ENCODE measurements at regions not wholly inside any gene's neighbourhood (a gene's known extent, or its start where the extent isn't known, plus 50 kb on each side); places are given as distances from the start of the nearest gene placed in this dataset.
A peak's percentile ranks its signal among the peaks of the same experiment; 100 is the strongest.
"Not testable (repeated sequence)": the region's sequence is repeated elsewhere in the genome, so short reads cannot be mapped to it uniquely, and the experiment has no call there.

GRCh38 chr15:23850666-23851065 lies 163.6 kb upstream of the NDN start:
- no peak for DNase-seq (ENCODE audit: low spot score)

DNA sequence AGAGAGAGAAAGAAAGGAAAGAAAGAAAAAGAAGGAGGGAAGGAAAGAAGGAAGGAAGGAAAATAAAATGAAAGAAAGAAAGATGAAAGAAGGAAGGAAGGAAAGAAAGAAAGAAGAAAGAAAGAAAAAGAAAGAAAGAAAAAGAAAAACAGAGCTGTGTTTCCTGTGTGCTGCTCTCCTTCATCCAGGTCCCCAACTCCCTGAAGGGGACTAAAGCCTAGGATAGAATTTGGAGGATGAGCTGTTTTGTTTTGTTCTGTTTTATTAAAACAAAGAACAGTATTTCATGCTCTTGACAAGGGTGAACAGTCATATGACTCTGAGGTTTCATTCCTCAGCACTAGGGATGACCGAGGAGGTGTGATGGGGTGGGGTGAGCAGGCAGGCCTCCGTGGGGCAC lies 164.8 kb upstream of the NDN start:
- no peak for DNase-seq (ENCODE audit: low spot score)

- DNase-seq (ENCODE audit: low spot score), result no peak
Observed at GRCh38 chr15:23853286-23853685, 166.2 kb upstream of the NDN start.

GRCh38 chr15:23854203-23854911 lies 167.3 kb upstream of the NDN start:
- no peak for DNase-seq (ENCODE audit: low spot score)

DNA sequence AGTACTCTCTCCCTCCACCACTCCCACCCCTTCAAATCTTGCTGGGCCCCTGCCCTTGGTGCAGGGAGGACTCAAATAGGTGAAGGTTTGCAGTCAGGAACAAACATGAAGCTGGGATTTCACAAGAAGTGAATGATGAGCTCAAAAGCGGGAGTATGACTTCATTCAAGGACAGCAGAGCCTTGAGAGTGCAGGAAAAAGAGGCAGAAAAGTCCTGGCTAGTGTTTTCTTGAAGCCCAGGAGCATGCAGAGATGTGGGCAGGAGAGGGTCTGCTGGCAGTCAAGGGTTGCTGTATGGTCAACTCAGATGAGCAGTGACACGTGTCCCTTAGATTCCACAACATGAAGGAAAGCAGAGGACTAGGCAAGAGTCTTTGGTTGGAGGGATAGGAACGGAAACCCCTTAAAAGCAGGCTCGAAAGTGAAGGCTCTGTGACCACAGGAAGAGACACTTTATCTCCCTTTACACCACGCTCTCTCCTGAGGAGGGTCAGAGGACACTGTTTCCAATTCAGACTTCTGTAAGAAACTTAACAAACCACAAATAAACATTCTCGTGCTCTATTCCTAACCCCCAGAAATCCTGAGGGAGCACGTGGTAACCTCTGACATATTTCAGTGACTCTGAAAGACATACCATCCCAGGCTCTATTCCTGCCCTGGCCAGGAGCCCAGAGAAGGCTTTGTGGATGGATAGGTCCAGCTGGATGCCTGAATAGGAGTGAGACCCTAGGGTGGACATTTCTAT lies 168.0 kb upstream of the NDN start:
- DNase-seq (ENCODE audit: low spot score), result no peak

DNA sequence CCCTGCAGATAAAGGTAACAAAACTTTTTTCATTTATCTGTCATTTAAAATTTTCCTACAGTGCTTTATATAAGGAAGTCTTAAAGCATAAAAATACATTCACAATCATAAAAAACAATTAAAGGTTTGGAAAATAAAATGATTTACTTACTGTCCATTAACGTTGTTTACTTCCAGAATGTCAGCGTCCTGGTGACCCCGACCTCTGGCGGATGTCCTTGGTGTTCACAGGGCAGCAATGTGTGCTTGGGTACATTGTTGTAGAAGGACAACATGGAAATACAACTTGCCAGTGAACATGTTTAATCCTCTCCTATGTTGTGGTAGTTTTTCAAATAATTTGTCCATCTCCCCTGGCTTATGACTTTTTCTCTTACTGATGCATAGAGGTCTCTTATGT lies 168.8 kb upstream of the NDN start:
- no peak for DNase-seq (ENCODE audit: low spot score)

- no peak for DNase-seq (ENCODE audit: low spot score)
Observed at GRCh38 chr15:23857028-23857641, 170.0 kb upstream of the NDN start.

DNA sequence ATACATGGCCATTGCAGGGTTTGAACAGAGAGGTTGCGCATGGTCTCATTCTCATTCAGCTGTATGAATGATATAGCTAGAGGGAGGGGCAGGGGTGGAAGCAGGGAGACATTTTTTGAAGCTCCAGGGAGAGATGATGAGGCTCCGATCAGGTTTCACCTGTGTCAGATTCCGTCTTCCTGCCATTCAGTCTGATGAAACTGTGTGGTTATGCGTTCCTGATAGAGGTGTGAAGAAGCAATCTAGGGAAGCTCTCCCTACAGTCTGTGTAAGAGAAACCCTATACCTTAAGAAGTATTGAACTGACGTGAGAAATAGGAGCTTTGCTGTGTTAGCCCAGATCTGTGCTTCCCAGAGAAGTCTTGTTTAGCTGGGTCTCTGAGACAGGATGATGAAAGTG lies 171.9 kb upstream of the NDN start:
- DNase-seq (ENCODE audit: low spot score), result no peak

DNA sequence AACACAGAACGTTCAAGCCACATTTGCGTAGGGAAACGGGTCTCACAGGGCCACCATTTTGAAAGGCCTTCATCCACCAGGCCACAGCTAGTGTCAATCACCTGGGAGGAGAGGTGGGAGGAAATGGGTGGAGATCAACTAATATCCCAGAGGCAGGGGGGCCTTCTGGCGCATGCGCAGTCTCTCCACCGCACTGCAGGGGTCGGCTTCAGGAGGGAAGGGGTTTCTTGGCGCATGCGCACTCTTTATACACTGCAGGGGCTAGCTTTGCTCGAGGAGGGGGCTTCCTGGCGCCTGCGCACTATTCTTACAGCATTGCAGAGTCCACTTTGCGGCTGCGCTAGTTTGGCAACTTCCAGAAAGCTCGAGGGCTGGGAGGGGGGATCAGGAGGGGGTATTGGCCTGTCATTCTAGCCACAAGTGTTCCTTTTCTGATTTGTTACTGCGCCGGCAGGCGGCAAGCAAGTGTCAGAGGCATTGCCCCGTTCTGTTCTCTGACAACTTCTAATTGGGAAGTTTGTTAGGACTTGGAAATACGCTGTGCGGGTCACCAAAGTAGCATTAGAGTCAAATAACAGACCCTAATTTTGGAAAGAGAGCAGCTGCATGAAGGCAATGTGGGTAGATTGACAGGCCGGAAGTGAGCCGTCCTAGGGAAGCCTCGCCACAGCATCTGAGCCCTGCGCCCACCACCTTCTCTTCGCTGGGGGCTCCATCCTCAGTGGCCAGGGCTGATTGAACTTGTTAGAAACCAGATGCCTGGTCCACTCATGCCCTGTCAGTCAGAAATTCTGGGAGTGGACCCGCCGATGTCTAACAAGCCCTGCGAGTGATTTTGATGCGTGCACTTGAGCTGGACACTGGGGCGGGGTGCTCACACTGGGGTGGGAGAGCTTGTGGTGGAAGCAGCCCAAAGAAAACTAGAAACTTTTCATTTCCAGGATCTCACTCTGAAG lies 173.5 kb upstream of the NDN start:
- no peak for DNase-seq (ENCODE audit: low spot score)

GRCh38 chr15:23866832-23867231 lies 179.7 kb upstream of the NDN start:
- DNase-seq (ENCODE audit: low spot score), result no peak

- DNase-seq (ENCODE audit: low spot score), result no peak
Observed at GRCh38 chr15:23869396-23869795, 182.3 kb upstream of the NDN start.

GRCh38 chr15:23873613-23874012 lies 186.5 kb upstream of the NDN start:
- not testable (repeated sequence) for DNase-seq (ENCODE audit: low spot score)

GRCh38 chr15:23877502-23878412 lies 190.7 kb upstream of the NDN start:
- peak; percentile 25 for DNase-seq (ENCODE audit: low spot score)

GRCh38 chr15:23881291-23881690 lies 194.2 kb upstream of the NDN start:
- no peak for DNase-seq (ENCODE audit: low spot score)

DNA sequence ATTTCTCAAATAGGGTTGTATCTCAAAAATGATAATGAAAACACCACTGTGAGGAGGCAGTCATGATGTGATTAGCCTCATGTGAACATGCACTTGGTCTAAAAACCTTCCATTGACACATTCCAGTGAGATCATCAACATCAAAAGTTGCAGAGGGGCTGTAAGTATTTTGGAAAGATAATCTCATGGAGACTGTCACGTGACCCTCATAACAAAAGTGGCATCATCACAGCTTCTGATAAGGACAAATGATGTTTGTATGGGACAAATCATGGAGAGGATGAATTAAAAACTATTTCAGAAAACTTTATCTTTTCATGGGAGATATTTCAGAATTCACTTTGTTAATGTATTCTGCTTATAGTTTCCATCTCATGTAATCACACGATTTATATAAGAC lies 203.1 kb upstream of the NDN start:
- DNase-seq (ENCODE audit: low spot score), result no peak

- no peak for DNase-seq (ENCODE audit: low spot score)
Observed at GRCh38 chr15:23897091-23897490, 210.0 kb upstream of the NDN start.

- DNase-seq (ENCODE audit: low spot score), result no peak
Observed at GRCh38 chr15:23897531-23897930, 210.4 kb upstream of the NDN start.

DNA sequence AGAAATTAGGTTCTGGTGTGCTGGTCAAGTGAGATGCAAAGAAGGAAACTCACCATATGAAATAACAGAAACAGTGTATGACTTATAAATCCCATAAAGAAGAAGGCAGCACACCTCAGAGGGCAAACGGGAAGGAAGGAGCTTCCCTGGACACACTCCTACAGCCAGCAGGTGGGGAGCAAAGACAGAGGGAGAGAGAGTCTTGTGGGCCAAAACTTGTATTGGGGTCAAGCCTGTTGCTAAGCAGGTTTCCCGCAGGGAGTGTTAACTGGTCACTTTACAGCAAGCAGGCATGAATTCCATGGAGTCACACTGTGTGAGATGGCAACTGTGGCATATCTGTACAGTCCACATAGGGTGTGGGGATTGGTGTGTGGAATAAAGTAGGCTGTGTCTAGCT lies 222.9 kb upstream of the NDN start:
- DNase-seq (ENCODE audit: low spot score), result no peak

GRCh38 chr15:23912191-23912590 lies 225.1 kb upstream of the NDN start:
- no peak for DNase-seq (ENCODE audit: low spot score)

- no peak for DNase-seq (ENCODE audit: low spot score)
Observed at GRCh38 chr15:23913081-23913480, 226.0 kb upstream of the NDN start.

- DNase-seq (ENCODE audit: low spot score), result no peak
Observed at GRCh38 chr15:23913635-23914034, 226.5 kb upstream of the NDN start.
